ENCODE measurements at regions not wholly inside any gene's neighbourhood (a gene's known extent, or its start where the extent isn't known, plus 50 kb on each side); places are given as distances from the start of the nearest gene placed in this dataset.
A peak's percentile ranks its signal among the peaks of the same experiment; 100 is the strongest.
"Not testable (repeated sequence)": the region's sequence is repeated elsewhere in the genome, so short reads cannot be mapped to it uniquely, and the experiment has no call there.

DNA sequence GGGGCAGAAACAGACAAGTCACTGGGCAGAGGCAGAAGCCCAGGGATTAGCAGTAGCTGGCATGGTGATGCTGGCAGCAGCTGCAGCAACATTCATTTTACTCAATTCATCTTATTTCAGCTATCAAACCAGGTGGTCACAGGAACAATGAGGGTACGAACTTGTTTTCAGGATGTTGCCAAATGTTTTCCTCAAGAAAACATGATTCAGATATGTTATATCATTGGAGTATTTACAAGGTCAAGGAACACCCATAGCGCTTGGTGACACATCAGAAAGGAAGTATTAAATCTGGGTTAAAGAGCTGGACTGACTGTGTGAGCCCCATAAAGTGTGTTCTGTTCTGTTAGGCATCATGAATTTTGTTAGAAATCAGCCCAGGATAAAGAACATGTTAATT lies 456.9 kb upstream of the ID4 start:
- no peak for DNase-seq
- Mint-ChIP-seq H3K9me3 (peaks cover 0 to 3% of the 10 kb centered on the region in 2 donors), H3K4me1 (ENCODE audit: low read depth) (no peaks in the 10 kb centered on the region), H3K27me3 (ENCODE audit: low read depth) (no peaks in the 10 kb centered on the region), H3K4me3 (no peak overlapping the region), H3K36me3 (ENCODE audit: insufficient read depth in 2 of 2) (no peaks in the 10 kb centered on the region), H3K27ac (no peak overlapping the region)
- no peak for ATAC-seq (replicated peaks in 1 of 2)

- Mint-ChIP-seq H3K4me3 (no peak overlapping the region), H3K36me3 (ENCODE audit: insufficient read depth in 2 of 2) (no peaks in the 10 kb centered on the region), H3K27ac (no peak overlapping the region), H3K27me3 (ENCODE audit: low read depth) (no peaks in the 10 kb centered on the region), H3K4me1 (ENCODE audit: low read depth) (no peaks in the 10 kb centered on the region), H3K9me3 (peaks cover 0 to 3% of the 10 kb centered on the region in 2 donors)
- DNase-seq (no peak), ATAC-seq (replicated peaks in 1 of 2) (no peak)
Measured at GRCh38 chr6:19382676-19383075, 454.5 kb upstream of the ID4 start.

DNA sequence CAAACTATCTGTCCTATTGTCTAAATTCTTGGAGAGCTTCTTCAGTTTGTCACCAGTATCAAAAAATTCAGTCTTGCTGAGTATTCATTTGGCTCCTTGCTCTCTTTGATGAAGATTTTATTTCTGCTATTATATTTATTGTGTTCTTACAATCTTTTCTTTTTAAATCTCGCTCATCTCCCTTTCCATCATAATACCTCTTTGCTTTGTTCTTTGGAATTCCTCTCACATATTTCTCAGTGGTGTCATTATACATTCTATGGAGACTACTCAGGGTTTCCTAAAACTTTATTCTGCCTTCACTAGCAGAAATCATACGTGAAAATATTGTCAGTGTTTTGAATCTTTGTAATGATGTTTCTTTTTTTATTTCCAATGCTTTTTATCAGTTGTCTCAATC lies 445.2 kb upstream of the ID4 start:
- H3K9me3 Mint-ChIP-seq: peaks cover 1 to 2% of the 10 kb centered on the region in 2 donors
- H3K27me3 Mint-ChIP-seq (ENCODE audit: low read depth): no peaks in the 10 kb centered on the region
- H3K36me3 Mint-ChIP-seq (ENCODE audit: insufficient read depth in 2 of 2): no peaks in the 10 kb centered on the region
- DNase-seq (no peak), ATAC-seq (replicated peaks in 1 of 2) (no peak)
- H3K27ac Mint-ChIP-seq: no peak overlapping the region
- H3K4me1 Mint-ChIP-seq (ENCODE audit: low read depth): no peaks in the 10 kb centered on the region
- H3K4me3 Mint-ChIP-seq: no peak overlapping the region

GRCh38 chr6:19394051-19394450 lies 443.1 kb upstream of the ID4 start:
- Mint-ChIP-seq H3K27ac (no peak overlapping the region), H3K9me3 (peaks cover 2 to 4% of the 10 kb centered on the region in 2 donors), H3K4me1 (ENCODE audit: low read depth) (no peaks in the 10 kb centered on the region), H3K36me3 (ENCODE audit: insufficient read depth in 2 of 2) (no peaks in the 10 kb centered on the region), H3K4me3 (no peak overlapping the region), H3K27me3 (ENCODE audit: low read depth) (no peaks in the 10 kb centered on the region)
- ATAC-seq (replicated peaks in 1 of 2) (no peak), DNase-seq (no peak)

- H3K36me3 Mint-ChIP-seq (ENCODE audit: insufficient read depth in 2 of 2): no peaks in the 10 kb centered on the region
- no peaks in the 10 kb centered on the region for H3K4me1 Mint-ChIP-seq (ENCODE audit: low read depth)
- ATAC-seq (replicated peaks in 1 of 2) (no peak), DNase-seq (no peak)
- no peak overlapping the region for H3K4me3 Mint-ChIP-seq
- peaks cover 2 to 5% of the 10 kb centered on the region in 2 donors for H3K9me3 Mint-ChIP-seq
- H3K27me3 Mint-ChIP-seq (ENCODE audit: low read depth): no peaks in the 10 kb centered on the region
- no peak overlapping the region for H3K27ac Mint-ChIP-seq
Measured at GRCh38 chr6:19394687-19395086, 442.5 kb upstream of the ID4 start.

DNA sequence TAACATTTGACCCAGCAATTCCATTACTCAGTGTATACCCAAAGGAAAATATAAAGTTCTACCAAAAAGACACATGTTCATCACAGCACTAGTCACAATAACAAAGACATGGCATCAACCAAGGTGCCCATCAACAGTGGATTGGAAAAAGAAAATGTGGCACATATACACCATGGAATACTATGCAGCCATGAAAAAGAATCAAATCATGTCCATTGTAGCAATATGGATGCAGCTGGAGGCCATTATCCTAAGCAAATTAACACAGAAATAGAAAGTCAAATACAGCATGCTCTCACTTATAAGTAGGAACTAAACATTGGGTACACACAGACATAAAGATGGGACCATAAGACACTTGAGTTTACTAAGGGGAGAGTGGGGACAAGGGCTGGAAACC lies 441.9 kb upstream of the ID4 start:
- H3K27ac Mint-ChIP-seq: no peak overlapping the region
- ATAC-seq (replicated peaks in 1 of 2): no peak

DNA sequence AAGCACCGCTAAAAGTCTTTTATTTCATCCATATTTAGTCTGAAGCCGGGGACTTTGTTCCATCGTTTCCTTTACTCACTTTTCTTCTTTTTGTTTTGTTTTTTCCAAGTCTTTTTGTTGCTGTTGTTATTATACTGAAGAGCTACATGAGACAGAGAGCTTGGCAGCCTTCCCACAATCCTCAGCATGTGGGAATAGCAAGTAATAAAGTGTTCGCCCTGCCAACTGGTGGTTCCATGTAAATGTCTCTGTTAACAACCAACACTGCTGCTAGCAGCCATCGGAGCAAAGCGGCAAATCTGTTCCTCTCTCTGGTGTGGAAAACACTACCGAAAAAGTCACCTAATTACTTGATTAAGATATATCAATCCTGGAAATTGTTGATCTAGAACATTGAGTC lies 437.8 kb upstream of the ID4 start:
- H3K27ac Mint-ChIP-seq: no peak overlapping the region
- DNase-seq (no peak), ATAC-seq (replicated peaks in 1 of 2) (no peak)
- peaks cover 0 to 1% of the 10 kb centered on the region in 2 donors for H3K36me3 Mint-ChIP-seq (ENCODE audit: insufficient read depth in 2 of 2)
- no peaks in the 10 kb centered on the region for H3K4me1 Mint-ChIP-seq (ENCODE audit: low read depth)
- peaks cover 4 to 10% of the 10 kb centered on the region in 2 donors for H3K9me3 Mint-ChIP-seq
- no peak overlapping the region for H3K4me3 Mint-ChIP-seq
- no peaks in the 10 kb centered on the region for H3K27me3 Mint-ChIP-seq (ENCODE audit: low read depth)

More for the DNA sequence above, 441.9 kb upstream of the ID4 start:
- H3K4me1 Mint-ChIP-seq (ENCODE audit: low read depth): no peaks in the 10 kb centered on the region
- no peaks in the 10 kb centered on the region for H3K27me3 Mint-ChIP-seq (ENCODE audit: low read depth)
- no peak for DNase-seq
- no peaks in the 10 kb centered on the region for H3K36me3 Mint-ChIP-seq (ENCODE audit: insufficient read depth in 2 of 2)
- peaks cover 2 to 5% of the 10 kb centered on the region in 2 donors for H3K9me3 Mint-ChIP-seq
- H3K4me3 Mint-ChIP-seq: no peak overlapping the region

DNA sequence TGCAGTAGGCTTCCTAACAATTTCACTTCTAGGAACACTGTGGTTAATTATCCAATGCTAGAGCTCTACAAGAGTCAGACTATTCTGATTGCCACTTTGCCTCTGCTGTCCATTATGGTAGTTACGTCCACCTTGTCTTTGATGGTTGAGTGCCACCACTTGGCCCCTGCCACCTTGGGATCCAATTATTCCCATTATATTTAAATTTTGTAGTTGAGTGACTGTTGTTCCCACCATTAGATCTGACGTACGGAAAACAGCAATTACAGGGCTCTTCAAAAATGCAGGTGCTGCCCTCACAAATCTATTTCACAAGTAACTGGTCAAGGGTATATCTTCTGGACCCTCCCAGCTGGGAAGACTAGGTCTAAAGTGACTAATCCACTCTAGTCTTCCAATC lies 432.3 kb upstream of the ID4 start:
- not testable (repeated sequence) for H3K4me3 Mint-ChIP-seq; H3K27me3 Mint-ChIP-seq (ENCODE audit: low read depth); H3K4me1 Mint-ChIP-seq (ENCODE audit: low read depth); H3K27ac Mint-ChIP-seq; ATAC-seq (replicated peaks in 1 of 2); DNase-seq; H3K36me3 Mint-ChIP-seq (ENCODE audit: insufficient read depth in 2 of 2)
- H3K9me3 Mint-ChIP-seq: peaks cover 14 to 27% of the 10 kb centered on the region in 2 donors

DNA sequence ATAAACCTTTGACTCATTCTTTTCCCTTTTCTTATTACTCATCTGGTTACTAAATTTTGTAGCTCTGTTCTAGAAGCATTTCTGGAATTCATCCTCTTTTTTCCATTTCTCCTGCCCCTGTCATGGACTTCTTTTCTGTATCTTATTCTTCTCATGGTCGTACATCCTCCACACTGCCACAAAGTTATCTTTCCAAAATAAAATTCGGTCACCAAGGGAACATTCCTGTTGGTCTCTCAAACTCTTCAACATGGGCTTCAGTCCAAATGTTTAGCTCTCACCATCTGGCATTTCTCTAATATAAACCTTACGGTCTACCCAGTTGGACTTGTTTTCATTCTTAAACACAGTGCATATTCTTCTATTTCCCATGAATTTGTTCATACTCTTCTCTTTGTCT lies 428.8 kb upstream of the ID4 start:
- no peak overlapping the region for H3K27ac Mint-ChIP-seq
- no peak for ATAC-seq (replicated peaks in 1 of 2)
- H3K9me3 Mint-ChIP-seq: peaks cover 13 to 21% of the 10 kb centered on the region in 2 donors
- no peak overlapping the region for H3K4me3 Mint-ChIP-seq
- DNase-seq: no peak
- no peaks in the 10 kb centered on the region for H3K27me3 Mint-ChIP-seq (ENCODE audit: low read depth)
- H3K4me1 Mint-ChIP-seq (ENCODE audit: low read depth): no peaks in the 10 kb centered on the region
- H3K36me3 Mint-ChIP-seq (ENCODE audit: insufficient read depth in 2 of 2): peaks cover 2 to 6% of the 10 kb centered on the region in 2 donors

DNA sequence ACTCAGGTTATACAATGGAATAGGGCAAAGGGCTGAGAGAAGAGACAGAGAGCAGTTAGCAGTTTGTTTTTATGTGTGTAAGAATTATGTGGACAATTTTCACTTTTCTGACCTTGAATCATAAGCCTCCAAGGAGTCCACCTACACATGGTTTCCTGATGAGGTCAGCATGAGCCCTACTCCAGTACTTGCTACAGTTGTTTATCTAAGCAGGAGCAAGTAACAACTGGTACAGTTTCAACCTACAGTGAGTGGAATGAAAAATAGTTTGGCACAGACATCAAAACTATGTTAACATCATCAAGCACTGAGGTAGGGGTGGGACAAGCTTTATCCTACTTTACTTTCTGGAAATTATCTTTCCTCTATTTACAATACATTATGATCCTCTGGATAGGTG lies 426.7 kb upstream of the ID4 start:
- Mint-ChIP-seq H3K4me3 (no peak overlapping the region), H3K27me3 (ENCODE audit: low read depth) (no peaks in the 10 kb centered on the region), H3K9me3 (peaks cover 9 to 17% of the 10 kb centered on the region in 2 donors), H3K4me1 (ENCODE audit: low read depth) (no peaks in the 10 kb centered on the region), H3K36me3 (ENCODE audit: insufficient read depth in 2 of 2) (peaks cover 0 to under 1% of the 10 kb centered on the region in 2 donors), H3K27ac (no peak overlapping the region)
- DNase-seq: no peak
- ATAC-seq (replicated peaks in 1 of 2): no peak

GRCh38 chr6:19413323-19413722 lies 423.8 kb upstream of the ID4 start:
- no peak overlapping the region for H3K27ac Mint-ChIP-seq
- ATAC-seq (replicated peaks in 1 of 2) (no peak), DNase-seq (no peak)
- no peak overlapping the region for H3K4me3 Mint-ChIP-seq
- no peaks in the 10 kb centered on the region for H3K4me1 Mint-ChIP-seq (ENCODE audit: low read depth)
- no peaks in the 10 kb centered on the region for H3K27me3 Mint-ChIP-seq (ENCODE audit: low read depth)
- H3K36me3 Mint-ChIP-seq (ENCODE audit: insufficient read depth in 2 of 2): no peaks in the 10 kb centered on the region
- peaks cover 8 to 11% of the 10 kb centered on the region in 2 donors for H3K9me3 Mint-ChIP-seq

DNA sequence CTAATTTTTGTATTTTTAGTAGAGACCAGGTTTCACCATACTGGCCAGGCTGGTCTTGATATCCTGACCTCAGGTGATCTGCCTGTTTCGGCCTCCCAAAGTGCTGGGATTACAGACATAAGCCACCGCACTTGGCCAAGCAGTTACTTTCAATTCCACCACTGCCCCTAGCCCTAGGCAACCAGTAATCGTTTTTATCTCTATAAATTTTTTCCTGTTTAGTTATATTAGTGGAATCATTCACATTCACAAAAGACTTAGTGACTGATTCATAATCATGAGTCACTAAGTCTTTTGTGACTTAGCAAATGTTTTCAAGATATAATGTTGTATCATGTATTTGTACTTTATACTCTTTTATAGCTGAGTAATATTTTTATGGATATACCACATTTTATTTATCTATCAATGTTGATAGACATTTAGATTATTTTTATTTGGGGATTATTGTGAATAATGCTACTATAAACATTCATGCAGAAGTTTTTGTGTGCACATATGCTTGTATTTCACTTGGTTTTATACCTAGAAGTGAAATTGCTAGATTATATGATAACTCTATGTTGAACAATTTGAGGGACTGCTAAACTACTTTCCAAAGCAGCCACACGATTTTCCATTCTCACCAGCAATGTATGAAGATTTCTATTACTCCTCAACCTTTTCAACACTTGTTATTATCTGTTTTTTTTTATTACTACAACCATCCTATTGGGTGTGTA lies 421.4 kb upstream of the ID4 start:
- Mint-ChIP-seq H3K4me1 (ENCODE audit: low read depth) (no peaks in the 10 kb centered on the region), H3K27ac (no peak overlapping the region), H3K9me3 (peaks cover 4% of the 10 kb centered on the region in 2 donors), H3K4me3 (no peak overlapping the region), H3K36me3 (ENCODE audit: insufficient read depth in 2 of 2) (no peaks in the 10 kb centered on the region), H3K27me3 (ENCODE audit: low read depth) (no peaks in the 10 kb centered on the region)
- ATAC-seq (replicated peaks in 1 of 2) (no peak), DNase-seq (no peak)

- no peak for DNase-seq
- H3K9me3 Mint-ChIP-seq: peaks cover 4% of the 10 kb centered on the region in 2 donors
- no peak overlapping the region for H3K27ac Mint-ChIP-seq
- H3K36me3 Mint-ChIP-seq (ENCODE audit: insufficient read depth in 2 of 2): no peaks in the 10 kb centered on the region
- H3K27me3 Mint-ChIP-seq (ENCODE audit: low read depth): no peaks in the 10 kb centered on the region
- no peak for ATAC-seq (replicated peaks in 1 of 2)
- no peak overlapping the region for H3K4me3 Mint-ChIP-seq
- H3K4me1 Mint-ChIP-seq (ENCODE audit: low read depth): no peaks in the 10 kb centered on the region
Measured at GRCh38 chr6:19416811-19417210, 420.4 kb upstream of the ID4 start.

DNA sequence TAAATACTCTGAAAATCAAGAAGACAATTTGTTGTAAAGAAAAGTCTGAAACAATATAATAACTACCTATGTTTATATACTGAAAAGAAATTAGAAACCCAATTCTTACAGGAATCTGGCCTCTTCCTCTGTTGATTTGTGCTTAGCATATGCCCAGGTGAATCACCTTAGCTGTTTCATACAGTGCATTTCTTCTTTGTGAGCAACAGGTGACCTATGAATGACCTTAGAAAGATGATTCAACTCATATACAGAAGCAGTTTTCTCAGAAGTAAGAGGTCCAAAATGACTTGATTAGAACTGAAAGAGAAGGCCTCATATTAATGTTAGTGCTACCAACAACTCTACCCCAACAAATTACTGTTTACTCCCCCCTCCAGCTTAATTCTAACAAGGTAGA lies 419.5 kb upstream of the ID4 start:
- no peaks in the 10 kb centered on the region for H3K27me3 Mint-ChIP-seq (ENCODE audit: low read depth)
- DNase-seq: no peak
- peaks cover 4% of the 10 kb centered on the region in 2 donors for H3K9me3 Mint-ChIP-seq
- peak in 1 of 2 donors; percentile 28 for ATAC-seq (replicated peaks in 1 of 2)
- no peak overlapping the region for H3K4me3 Mint-ChIP-seq
- H3K36me3 Mint-ChIP-seq (ENCODE audit: insufficient read depth in 2 of 2): no peaks in the 10 kb centered on the region
- no peaks in the 10 kb centered on the region for H3K4me1 Mint-ChIP-seq (ENCODE audit: low read depth)
- H3K27ac Mint-ChIP-seq: no peak overlapping the region

All from activated T-cell treated with anti-CD3 and anti-CD28 coated beads, Interleukin-2, amount 50 U/mL, for 72 hours (primary cell).